NT2/D1 (cell line): ENCODE measurements at regions not wholly inside any gene's neighbourhood (a gene's known extent, or its start where the extent isn't known, plus 50 kb on each side); places are given as distances from the start of the nearest gene placed in this dataset.

Experiments used
- SUZ12 ChIP-seq: IDR thresholded peaks from 2 replicates; pipeline ENCODE4 v1.6.1; 2011; ENCODE audit not compliant: insufficient read length, insufficient read depth; ENCODE audit errors: extremely low read depth
- YY1 ChIP-seq: IDR thresholded peaks from 2 replicates; pipeline ENCODE4 v1.6.1; 2011; ENCODE audit not compliant: insufficient read length, insufficient read depth
- ZNF274 ChIP-seq: IDR thresholded peaks from 2 replicates; pipeline ENCODE4 v1.6.1; 2011; ENCODE audit warnings: mild to moderate bottlenecking, low read depth, low read length

DNA sequence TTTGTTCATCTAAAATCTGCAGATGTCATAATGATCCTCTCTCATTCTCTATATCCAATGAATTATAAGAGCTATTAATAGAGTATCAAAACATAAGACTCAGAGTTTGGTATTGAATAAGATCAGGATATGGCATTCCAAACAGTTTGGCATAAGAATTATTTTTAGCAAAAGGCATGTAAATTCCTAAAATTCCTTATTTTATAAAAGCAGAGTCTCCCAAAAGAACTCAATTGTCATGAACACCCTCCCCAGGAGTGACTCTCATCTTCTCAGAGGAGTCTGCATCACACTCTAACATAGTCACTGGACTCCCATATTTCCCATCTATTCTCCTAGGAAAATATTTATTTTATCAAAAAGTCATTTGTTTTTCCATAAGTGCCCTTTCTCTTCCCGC lies 1710.2 kb upstream of the SLC39A10 start:
- no peak for TF ChIP-seq SUZ12
- no peak for TF ChIP-seq YY1
- TF ChIP-seq ZNF274: no peak
